HepG2 (cell line): ENCODE measurements at regions not wholly inside any gene's neighbourhood (a gene's known extent, or its start where the extent isn't known, plus 50 kb on each side); places are given as distances from the start of the nearest gene placed in this dataset.
A peak's percentile ranks its signal among the peaks of the same experiment; 100 is the strongest.

ENCODE experiments used
- ARHGAP35 ChIP-seq: sonication (generic); formaldehyde crosslinking; IDR thresholded peaks from 2 replicates; pipeline ENCODE4 v1.9.0; 2022; ENCODE audit warnings: mild to moderate bottlenecking, inconsistent platforms, moderate library complexity, missing genetic modification reagents, borderline replicate concordance
- BORCS8-MEF2B ChIP-seq: sonication (generic); formaldehyde crosslinking; IDR thresholded peaks from 2 replicates; pipeline ENCODE4 v1.8.0; 2022; ENCODE audit warnings: mild to moderate bottlenecking, missing genetic modification reagents
- EEA1 ChIP-seq: sonication (generic); formaldehyde crosslinking; IDR thresholded peaks from 2 replicates; pipeline ENCODE4 v1.5.1; 2020; ENCODE audit warnings: mild to moderate bottlenecking, missing genetic modification reagents, borderline replicate concordance
- EZH2 ChIP-seq: conservative IDR thresholded peaks from 2 replicates; pipeline ENCODE4 v1.6.1; 2012; ENCODE audit warnings: mild to moderate bottlenecking, low read depth, low read length, moderate library complexity
- GATA4 ChIP-seq: sonication (generic); IDR thresholded peaks from 2 replicates; pipeline ENCODE4 v1.6.1; 2016; ENCODE audit warnings: antibody characterized with exemption, low read depth, borderline replicate concordance
- MAZ ChIP-seq, 2 experiments: sonication (generic) in 1 of 2; formaldehyde crosslinking in 1 of 2; IDR thresholded peaks; 2 replicates each; pipeline versions ENCODE4 v1.5.0 to v1.6.1; 2012 to 2020; ENCODE audit warnings: low read depth in 2 of 2, mild to moderate bottlenecking in 2 of 2, borderline replicate concordance in 1 of 2, improper control_type of control experiment in 1 of 2, low read length in 1 of 2, missing genetic modification reagents in 1 of 2, moderate library complexity in 1 of 2
- MEIS1 ChIP-seq: sonication (generic); formaldehyde crosslinking; IDR thresholded peaks from 2 replicates; pipeline ENCODE4 v1.9.0; 2021; ENCODE audit warnings: mild to moderate bottlenecking, missing genetic modification reagents, moderate library complexity, borderline replicate concordance
- ZNF709 ChIP-seq: sonication (generic); formaldehyde crosslinking; IDR thresholded peaks from 2 replicates; pipeline ENCODE4 v1.5.0; 2020; ENCODE audit warnings: mild to moderate bottlenecking, missing genetic modification reagents
- ZNF724P ChIP-seq: sonication (generic); formaldehyde crosslinking; IDR thresholded peaks from 2 replicates; pipeline ENCODE4 v1.8.0; 2022; ENCODE audit warnings: missing genetic modification reagents, borderline replicate concordance
- ZNF891 ChIP-seq: sonication (generic); formaldehyde crosslinking; IDR thresholded peaks from 2 replicates; pipeline ENCODE4 v1.5.0; 2020; ENCODE audit warnings: mild to moderate bottlenecking, missing genetic modification reagents
- TF ChIP-seq, protein P1 (sequence below): sonication (generic); formaldehyde crosslinking; IDR thresholded peaks from 2 replicates; pipeline ENCODE4 v1.4.0; 2020; ENCODE audit warnings: missing genetic modification reagents, borderline replicate concordance
- TF ChIP-seq, protein P2 (sequence below): sonication (generic); formaldehyde crosslinking; IDR thresholded peaks from 2 replicates; pipeline ENCODE4 v1.4.0; 2020; ENCODE audit warnings: missing genetic modification reagents
- TF ChIP-seq, protein P3 (sequence below): sonication (generic); formaldehyde crosslinking; IDR thresholded peaks from 2 replicates; pipeline ENCODE4 v1.9.0; 2021; ENCODE audit warnings: mild to moderate bottlenecking, missing genetic modification reagents

DNA sequence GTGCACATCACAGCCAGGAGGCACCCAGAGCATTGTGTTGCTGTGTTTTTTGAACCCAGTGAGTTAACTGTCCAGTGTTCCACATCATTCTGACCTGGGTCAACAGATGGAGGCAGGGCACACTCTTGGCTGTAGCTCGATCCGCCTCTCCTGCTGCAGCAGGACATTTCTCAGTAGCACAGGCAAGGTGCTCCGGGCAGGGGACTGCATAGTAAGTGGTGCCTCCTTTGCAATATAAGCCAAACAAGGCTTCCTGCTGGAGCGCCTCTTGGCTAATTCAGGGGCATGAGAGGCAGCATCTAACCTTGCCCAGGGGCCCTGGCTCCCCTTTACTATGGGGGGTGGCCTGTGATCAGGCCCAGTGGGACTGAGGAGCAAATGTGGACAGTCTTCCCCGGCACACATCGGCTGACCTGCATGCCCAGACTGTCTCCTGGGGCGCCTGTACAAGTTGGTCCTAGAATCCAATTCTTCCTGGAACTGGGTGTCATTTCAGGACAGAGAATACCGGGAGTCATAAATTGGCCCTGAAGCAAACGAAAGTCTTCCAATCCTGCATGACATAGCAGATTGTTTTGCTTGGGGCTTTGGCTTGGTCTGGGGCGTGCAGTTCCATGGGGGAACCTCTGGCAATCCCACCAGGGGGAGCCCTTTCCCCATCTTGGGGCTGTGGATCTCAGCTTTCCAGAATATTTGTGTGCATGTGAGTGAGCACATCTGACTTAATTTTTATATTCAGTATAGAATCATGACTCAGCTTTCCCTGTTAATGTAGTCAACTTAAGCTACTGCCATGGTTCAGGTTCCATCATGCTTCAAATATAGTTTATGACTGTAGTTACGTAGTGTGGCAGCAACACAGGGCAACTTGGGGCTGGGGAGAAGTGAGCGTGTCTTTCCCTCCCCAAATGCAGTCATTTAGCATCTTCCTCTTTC, 56.0 kb upstream of the DDR1 start (continued):
- TF ChIP-seq, protein P1, sequence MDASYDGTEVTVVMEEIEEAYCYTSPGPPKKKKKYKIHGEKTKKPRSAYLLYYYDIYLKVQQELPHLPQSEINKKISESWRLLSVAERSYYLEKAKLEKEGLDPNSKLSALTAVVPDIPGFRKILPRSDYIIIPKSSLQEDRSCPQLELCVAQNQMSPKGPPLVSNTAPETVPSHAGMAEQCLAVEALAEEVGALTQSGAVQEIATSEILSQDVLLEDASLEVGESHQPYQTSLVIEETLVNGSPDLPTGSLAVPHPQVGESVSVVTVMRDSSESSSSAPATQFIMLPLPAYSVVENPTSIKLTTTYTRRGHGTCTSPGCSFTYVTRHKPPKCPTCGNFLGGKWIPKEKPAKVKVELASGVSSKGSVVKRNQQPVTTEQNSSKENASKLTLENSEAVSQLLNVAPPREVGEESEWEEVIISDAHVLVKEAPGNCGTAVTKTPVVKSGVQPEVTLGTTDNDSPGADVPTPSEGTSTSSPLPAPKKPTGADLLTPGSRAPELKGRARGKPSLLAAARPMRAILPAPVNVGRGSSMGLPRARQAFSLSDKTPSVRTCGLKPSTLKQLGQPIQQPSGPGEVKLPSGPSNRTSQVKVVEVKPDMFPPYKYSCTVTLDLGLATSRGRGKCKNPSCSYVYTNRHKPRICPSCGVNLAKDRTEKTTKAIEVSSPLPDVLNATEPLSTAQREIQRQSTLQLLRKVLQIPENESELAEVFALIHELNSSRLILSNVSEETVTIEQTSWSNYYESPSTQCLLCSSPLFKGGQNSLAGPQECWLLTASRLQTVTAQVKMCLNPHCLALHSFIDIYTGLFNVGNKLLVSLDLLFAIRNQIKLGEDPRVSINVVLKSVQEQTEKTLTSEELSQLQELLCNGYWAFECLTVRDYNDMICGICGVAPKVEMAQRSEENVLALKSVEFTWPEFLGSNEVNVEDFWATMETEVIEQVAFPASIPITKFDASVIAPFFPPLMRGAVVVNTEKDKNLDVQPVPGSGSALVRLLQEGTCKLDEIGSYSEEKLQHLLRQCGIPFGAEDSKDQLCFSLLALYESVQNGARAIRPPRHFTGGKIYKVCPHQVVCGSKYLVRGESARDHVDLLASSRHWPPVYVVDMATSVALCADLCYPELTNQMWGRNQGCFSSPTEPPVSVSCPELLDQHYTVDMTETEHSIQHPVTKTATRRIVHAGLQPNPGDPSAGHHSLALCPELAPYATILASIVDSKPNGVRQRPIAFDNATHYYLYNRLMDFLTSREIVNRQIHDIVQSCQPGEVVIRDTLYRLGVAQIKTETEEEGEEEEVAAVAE (CRISPR knock-in tag): no peak
- TF ChIP-seq MAZ (IDR thresholded peaks at IDR 0.05; ENCODE audit: borderline replicate concordance, low read depth, low read length) (peak; percentile 51; the same call in 1 of the 2 replicates), MAZ (CRISPR knock-in tag; IDR thresholded peaks at IDR 0.05; ENCODE audit: low read depth) (peak; percentile 48; the same call in 1 of the 2 replicates), GATA4 (no peak), BORCS8-MEF2B (CRISPR knock-in tag) (peak; percentile 68; the same call in 1 of the 2 replicates), ARHGAP35 (CRISPR knock-in tag) (no peak), ZNF709 (CRISPR knock-in tag) (no peak), EEA1 (peak; percentile 76; the same call in 1 of the 2 replicates), EZH2 (no peak), MEIS1 (CRISPR knock-in tag) (no peak), ZNF724P (CRISPR knock-in tag) (no peak), ZNF891 (CRISPR knock-in tag) (0 out of 2 replicates have a peak, but pooled peaks have one; percentile 31)
- TF ChIP-seq, protein P2, sequence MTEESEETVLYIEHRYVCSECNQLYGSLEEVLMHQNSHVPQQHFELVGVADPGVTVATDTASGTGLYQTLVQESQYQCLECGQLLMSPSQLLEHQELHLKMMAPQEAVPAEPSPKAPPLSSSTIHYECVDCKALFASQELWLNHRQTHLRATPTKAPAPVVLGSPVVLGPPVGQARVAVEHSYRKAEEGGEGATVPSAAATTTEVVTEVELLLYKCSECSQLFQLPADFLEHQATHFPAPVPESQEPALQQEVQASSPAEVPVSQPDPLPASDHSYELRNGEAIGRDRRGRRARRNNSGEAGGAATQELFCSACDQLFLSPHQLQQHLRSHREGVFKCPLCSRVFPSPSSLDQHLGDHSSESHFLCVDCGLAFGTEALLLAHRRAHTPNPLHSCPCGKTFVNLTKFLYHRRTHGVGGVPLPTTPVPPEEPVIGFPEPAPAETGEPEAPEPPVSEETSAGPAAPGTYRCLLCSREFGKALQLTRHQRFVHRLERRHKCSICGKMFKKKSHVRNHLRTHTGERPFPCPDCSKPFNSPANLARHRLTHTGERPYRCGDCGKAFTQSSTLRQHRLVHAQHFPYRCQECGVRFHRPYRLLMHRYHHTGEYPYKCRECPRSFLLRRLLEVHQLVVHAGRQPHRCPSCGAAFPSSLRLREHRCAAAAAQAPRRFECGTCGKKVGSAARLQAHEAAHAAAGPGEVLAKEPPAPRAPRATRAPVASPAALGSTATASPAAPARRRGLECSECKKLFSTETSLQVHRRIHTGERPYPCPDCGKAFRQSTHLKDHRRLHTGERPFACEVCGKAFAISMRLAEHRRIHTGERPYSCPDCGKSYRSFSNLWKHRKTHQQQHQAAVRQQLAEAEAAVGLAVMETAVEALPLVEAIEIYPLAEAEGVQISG (CRISPR knock-in tag): no peak; the same call in 1 of the 2 replicates
- TF ChIP-seq, protein P3, sequence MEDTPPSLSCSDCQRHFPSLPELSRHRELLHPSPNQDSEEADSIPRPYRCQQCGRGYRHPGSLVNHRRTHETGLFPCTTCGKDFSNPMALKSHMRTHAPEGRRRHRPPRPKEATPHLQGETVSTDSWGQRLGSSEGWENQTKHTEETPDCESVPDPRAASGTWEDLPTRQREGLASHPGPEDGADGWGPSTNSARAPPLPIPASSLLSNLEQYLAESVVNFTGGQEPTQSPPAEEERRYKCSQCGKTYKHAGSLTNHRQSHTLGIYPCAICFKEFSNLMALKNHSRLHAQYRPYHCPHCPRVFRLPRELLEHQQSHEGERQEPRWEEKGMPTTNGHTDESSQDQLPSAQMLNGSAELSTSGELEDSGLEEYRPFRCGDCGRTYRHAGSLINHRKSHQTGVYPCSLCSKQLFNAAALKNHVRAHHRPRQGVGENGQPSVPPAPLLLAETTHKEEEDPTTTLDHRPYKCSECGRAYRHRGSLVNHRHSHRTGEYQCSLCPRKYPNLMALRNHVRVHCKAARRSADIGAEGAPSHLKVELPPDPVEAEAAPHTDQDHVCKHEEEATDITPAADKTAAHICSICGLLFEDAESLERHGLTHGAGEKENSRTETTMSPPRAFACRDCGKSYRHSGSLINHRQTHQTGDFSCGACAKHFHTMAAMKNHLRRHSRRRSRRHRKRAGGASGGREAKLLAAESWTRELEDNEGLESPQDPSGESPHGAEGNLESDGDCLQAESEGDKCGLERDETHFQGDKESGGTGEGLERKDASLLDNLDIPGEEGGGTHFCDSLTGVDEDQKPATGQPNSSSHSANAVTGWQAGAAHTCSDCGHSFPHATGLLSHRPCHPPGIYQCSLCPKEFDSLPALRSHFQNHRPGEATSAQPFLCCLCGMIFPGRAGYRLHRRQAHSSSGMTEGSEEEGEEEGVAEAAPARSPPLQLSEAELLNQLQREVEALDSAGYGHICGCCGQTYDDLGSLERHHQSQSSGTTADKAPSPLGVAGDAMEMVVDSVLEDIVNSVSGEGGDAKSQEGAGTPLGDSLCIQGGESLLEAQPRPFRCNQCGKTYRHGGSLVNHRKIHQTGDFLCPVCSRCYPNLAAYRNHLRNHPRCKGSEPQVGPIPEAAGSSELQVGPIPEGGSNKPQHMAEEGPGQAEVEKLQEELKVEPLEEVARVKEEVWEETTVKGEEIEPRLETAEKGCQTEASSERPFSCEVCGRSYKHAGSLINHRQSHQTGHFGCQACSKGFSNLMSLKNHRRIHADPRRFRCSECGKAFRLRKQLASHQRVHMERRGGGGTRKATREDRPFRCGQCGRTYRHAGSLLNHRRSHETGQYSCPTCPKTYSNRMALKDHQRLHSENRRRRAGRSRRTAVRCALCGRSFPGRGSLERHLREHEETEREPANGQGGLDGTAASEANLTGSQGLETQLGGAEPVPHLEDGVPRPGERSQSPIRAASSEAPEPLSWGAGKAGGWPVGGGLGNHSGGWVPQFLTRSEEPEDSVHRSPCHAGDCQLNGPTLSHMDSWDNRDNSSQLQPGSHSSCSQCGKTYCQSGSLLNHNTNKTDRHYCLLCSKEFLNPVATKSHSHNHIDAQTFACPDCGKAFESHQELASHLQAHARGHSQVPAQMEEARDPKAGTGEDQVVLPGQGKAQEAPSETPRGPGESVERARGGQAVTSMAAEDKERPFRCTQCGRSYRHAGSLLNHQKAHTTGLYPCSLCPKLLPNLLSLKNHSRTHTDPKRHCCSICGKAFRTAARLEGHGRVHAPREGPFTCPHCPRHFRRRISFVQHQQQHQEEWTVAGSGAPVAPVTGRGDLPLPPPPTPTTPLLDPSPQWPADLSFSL (CRISPR knock-in tag): no peak
